ENCODE measurements at regions not wholly inside any gene's neighbourhood (a gene's known extent, or its start where the extent isn't known, plus 50 kb on each side); places are given as distances from the start of the nearest gene placed in this dataset.
A peak's percentile ranks its signal among the peaks of the same experiment; 100 is the strongest.

DNA sequence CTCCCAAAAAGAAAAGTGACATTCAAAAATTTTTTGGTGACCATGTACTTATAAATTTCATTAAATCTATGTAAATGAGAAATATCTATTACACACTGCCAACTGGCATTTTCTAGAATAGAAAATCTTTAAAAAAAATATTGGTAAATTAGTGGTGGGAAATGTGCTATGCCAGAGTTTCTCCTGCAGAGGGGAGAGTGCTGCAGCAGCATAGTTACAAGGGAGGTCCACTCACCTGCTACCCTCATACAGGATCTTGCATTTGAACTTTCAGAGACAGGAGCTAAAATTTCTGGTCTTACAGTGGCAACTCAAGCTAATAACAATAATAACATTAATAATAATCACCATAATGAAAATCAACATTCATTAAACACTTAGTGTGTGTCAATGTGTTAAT, 459.6 kb downstream of the NSUN3 start:
- CTCF ChIA-PET = interaction anchor here (0.5 kb wide), 1 partner anchor 516 kb away, joined by 9 read pairs; no protein-coding TSS in a partner anchor
- Mint-ChIP-seq H3K4me3 (ENCODE audit: low read depth, unreplicated experiment) (no peak overlapping the region), H3K9me3 (ENCODE audit: low read depth, unreplicated experiment) (no peaks in the 10 kb centered on the region), H3K27ac (ENCODE audit: unreplicated experiment) (no peak overlapping the region), H3K4me1 (ENCODE audit: low read depth, unreplicated experiment) (no peaks in the 10 kb centered on the region), H3K27me3 (ENCODE audit: unreplicated experiment) (no peaks in the 10 kb centered on the region), H3K36me3 (ENCODE audit: insufficient read depth, unreplicated experiment) (no peaks in the 10 kb centered on the region)
- intact Hi-C loops (cut with micrococcal nuclease; ENCODE audit: unreplicated experiment) = loop anchor here (1.0 to 5.0 kb wide), 3 partner anchors 125 to 194 kb away; no protein-coding TSS in a partner anchor
- DNase-seq = peak; percentile 11
- TF ChIP-seq CTCF (IDR thresholded peaks at IDR 0.05; ENCODE audit: unreplicated experiment) = peak; percentile 29
- no TSS peak for BruUV-seq (replicated peaks)

DNA sequence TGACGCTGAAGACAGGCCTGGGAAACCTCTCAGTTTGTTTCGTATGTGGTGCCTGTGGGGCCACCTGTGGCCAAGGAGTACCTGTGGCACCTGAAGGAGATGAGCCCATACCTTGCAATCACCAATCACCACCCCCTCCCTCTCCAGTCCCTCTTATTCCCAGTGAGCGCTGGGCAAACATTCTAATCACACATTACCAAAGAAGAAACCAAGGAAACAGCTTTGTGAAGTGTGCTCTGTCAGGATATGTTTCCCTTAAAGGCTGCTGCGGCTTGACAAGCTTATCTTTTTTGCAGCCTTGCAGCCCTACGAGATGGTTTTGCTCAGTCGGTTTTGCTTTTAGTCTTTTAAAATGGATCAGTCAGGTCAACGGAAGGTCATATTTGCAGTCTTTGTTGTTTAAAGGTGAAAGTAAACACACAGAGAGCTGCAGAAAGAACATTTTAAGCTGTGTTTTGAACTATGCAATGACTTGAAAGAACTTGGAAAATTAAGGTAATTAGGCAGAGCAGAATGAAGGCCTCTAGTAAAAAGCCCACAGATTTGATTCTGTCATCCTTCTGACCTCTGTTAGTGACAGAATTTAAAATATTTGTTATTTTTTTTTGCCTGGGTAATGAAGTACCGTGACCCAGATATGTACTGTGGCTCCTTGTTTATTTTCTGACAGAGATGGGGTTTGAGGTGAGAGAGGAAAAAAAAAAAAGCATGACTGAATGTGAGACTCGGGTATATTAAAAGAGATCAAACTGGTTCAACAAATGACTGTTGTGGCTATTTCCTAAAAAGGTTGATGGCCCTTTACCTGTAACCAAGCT, 461.4 kb downstream of the NSUN3 start:
- no peak for TF ChIP-seq CTCF (IDR thresholded peaks at IDR 0.05; ENCODE audit: unreplicated experiment)
- H3K36me3 Mint-ChIP-seq (ENCODE audit: insufficient read depth, unreplicated experiment) = no peaks in the 10 kb centered on the region
- no peak overlapping the region for H3K4me3 Mint-ChIP-seq (ENCODE audit: low read depth, unreplicated experiment)
- CTCF ChIA-PET = no interaction called here
- no peaks in the 10 kb centered on the region for H3K9me3 Mint-ChIP-seq (ENCODE audit: low read depth, unreplicated experiment)
- no peaks in the 10 kb centered on the region for H3K4me1 Mint-ChIP-seq (ENCODE audit: low read depth, unreplicated experiment)
- no peak overlapping the region for H3K27ac Mint-ChIP-seq (ENCODE audit: unreplicated experiment)
- no TSS peak for BruUV-seq (replicated peaks)
- H3K27me3 Mint-ChIP-seq (ENCODE audit: unreplicated experiment) = no peaks in the 10 kb centered on the region
- intact Hi-C loops (cut with micrococcal nuclease; ENCODE audit: unreplicated experiment) = loop anchor here (5.0 kb wide), 1 partner anchor 123 kb away; no protein-coding TSS in a partner anchor
- DNase-seq = no peak

DNA sequence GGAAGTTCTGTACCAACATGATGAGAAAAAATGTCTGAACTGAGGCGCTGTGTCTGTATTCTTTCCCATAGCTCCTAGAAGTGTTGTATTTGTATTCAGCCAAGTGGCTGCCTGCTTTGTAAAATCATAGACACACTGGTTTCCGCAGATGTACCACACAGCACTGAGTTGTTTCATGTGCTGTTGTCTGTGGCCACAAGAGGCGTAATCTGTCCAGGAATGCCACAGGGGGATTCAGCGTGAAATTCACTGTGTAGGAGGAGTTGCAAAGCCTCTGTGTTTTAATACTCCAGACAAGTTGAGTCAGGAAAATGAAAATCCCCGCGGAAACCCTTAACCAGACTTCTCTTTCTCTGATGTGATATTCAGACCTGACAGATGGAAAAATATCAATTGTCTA, 462.2 kb downstream of the NSUN3 start:
- CTCF ChIA-PET = no interaction called here
- DNase-seq = no peak
- no peak overlapping the region for H3K4me3 Mint-ChIP-seq (ENCODE audit: low read depth, unreplicated experiment)
- H3K4me1 Mint-ChIP-seq (ENCODE audit: low read depth, unreplicated experiment) = no peaks in the 10 kb centered on the region
- no peak for TF ChIP-seq CTCF (IDR thresholded peaks at IDR 0.05; ENCODE audit: unreplicated experiment)
- intact Hi-C loops (cut with micrococcal nuclease; ENCODE audit: unreplicated experiment) = no loop called here
- H3K9me3 Mint-ChIP-seq (ENCODE audit: low read depth, unreplicated experiment) = no peaks in the 10 kb centered on the region
- no peaks in the 10 kb centered on the region for H3K27me3 Mint-ChIP-seq (ENCODE audit: unreplicated experiment)
- BruUV-seq (replicated peaks) = no TSS peak
- H3K27ac Mint-ChIP-seq (ENCODE audit: unreplicated experiment) = no peak overlapping the region
- no peaks in the 10 kb centered on the region for H3K36me3 Mint-ChIP-seq (ENCODE audit: insufficient read depth, unreplicated experiment)

DNA sequence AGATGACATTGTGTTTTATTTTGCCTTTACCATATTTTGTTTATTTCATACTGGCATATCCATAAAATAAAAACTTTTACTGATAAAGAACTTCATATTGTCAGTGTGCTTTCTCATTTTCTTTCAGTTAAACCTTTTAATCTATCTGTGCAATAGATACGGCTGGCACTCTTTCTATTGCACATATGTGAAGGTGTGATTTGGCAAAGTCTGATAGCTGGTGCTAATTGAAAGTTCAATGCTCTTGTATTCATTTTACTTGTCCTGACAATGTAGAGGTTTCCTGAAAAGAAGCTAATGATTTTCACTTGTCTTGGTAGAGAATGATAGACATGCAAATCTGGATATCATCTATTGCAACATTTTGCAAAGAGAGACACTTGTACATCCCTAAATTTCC, 467.0 kb downstream of the NSUN3 start:
- CTCF ChIA-PET = no interaction called here
- no peak for TF ChIP-seq CTCF (IDR thresholded peaks at IDR 0.05; ENCODE audit: unreplicated experiment)
- no peaks in the 10 kb centered on the region for H3K9me3 Mint-ChIP-seq (ENCODE audit: low read depth, unreplicated experiment)

More for the DNA sequence above, 467.0 kb downstream of the NSUN3 start:
- no peaks in the 10 kb centered on the region for H3K36me3 Mint-ChIP-seq (ENCODE audit: insufficient read depth, unreplicated experiment)
- no TSS peak for BruUV-seq (replicated peaks)
- no peak for DNase-seq
- intact Hi-C loops (cut with micrococcal nuclease; ENCODE audit: unreplicated experiment) = no loop called here
- H3K27me3 Mint-ChIP-seq (ENCODE audit: unreplicated experiment) = no peaks in the 10 kb centered on the region
- no peak overlapping the region for H3K27ac Mint-ChIP-seq (ENCODE audit: unreplicated experiment)
- no peaks in the 10 kb centered on the region for H3K4me1 Mint-ChIP-seq (ENCODE audit: low read depth, unreplicated experiment)
- no peak overlapping the region for H3K4me3 Mint-ChIP-seq (ENCODE audit: low read depth, unreplicated experiment)
